SU-DHL-6 (cell line): ENCODE measurements at regions not wholly inside any gene's neighbourhood (a gene's known extent, or its start where the extent isn't known, plus 50 kb on each side); places are given as distances from the start of the nearest gene placed in this dataset.

Experiments used
- H2AFZ ChIP-seq: fragments of 200-600 bp; sonication (generic); 2 replicates; pipeline ENCODE4 v1.6.1; 2014; ENCODE audit warnings: low read depth, mild to moderate bottlenecking, moderate library complexity, mixed read lengths, antibody characterized with exemption, low read length; ENCODE audit not compliant: severe bottlenecking
- H3F3A ChIP-seq: fragments of 200-600 bp; shearing (Covaris generic); 2 replicates; pipeline ENCODE4 v1.6.0; 2016; ENCODE audit warnings: antibody characterized with exemption, mild to moderate bottlenecking; ENCODE audit not compliant: insufficient read depth
- H3K27ac ChIP-seq: fragments of 200-600 bp; sonication (generic); 2 replicates; pipeline ENCODE4 v1.5.1; 2016; ENCODE audit warnings: low read depth, mild to moderate bottlenecking, low read length, moderate library complexity, mixed read lengths
- H3K27me3 ChIP-seq: fragments of 200-600 bp; sonication (generic), shearing (Covaris generic); 2 replicates; pipeline ENCODE4 v1.6.0; 2014; ENCODE audit warnings: mild to moderate bottlenecking, low read length
- H3K36me3 ChIP-seq: fragments of 200-600 bp; sonication (generic); 2 replicates; pipeline ENCODE4 v1.6.1; 2014; ENCODE audit warnings: mild to moderate bottlenecking, low read length, mixed read lengths
- H3K4me2 ChIP-seq: fragments of 300-600, 200-600 bp; shearing (Covaris generic), sonication (generic); 2 replicates; pipeline ENCODE4 v1.6.0; 2014; ENCODE audit warnings: low read length, low read depth, mild to moderate bottlenecking; ENCODE audit not compliant: poor library complexity, severe bottlenecking
- H3K4me3 ChIP-seq: fragments of 200-600 bp; sonication (generic); 2 replicates; pipeline ENCODE4 v1.5.1; 2014; ENCODE audit warnings: antibody characterized with exemption, low read length, mild to moderate bottlenecking, mixed read lengths; ENCODE audit not compliant: insufficient read depth, poor library complexity, severe bottlenecking
- H3K79me2 ChIP-seq: fragments of 200-600 bp; sonication (generic); 2 replicates; pipeline ENCODE4 v1.6.1; 2014; ENCODE audit warnings: mild to moderate bottlenecking, low read length, moderate library complexity; ENCODE audit not compliant: insufficient read depth
- H3K9ac ChIP-seq: fragments of 200-600 bp; sonication (generic); 2 replicates; pipeline ENCODE4 v1.7.0; 2014; ENCODE audit warnings: mild to moderate bottlenecking, low read length
- H3K9me2 ChIP-seq: fragments of 200-600 bp; sonication (generic); replicated peaks from 2 replicates; pipeline ENCODE4 v1.6.1; 2014; ENCODE audit warnings: low read length; ENCODE audit not compliant: insufficient read depth
- H3K9me3 ChIP-seq: fragments of 200-600 bp; sonication (generic); 2 replicates; pipeline ENCODE4 v1.6.1; 2014; ENCODE audit warnings: low read length, mixed read lengths; ENCODE audit not compliant: insufficient read depth
- H4K20me1 ChIP-seq: fragments of 200-600 bp; sonication (generic); 2 replicates; pipeline ENCODE4 v1.6.1; 2014; ENCODE audit warnings: low read depth, mild to moderate bottlenecking, antibody characterized with exemption, low read length, moderate library complexity, mixed read lengths
- EZH2phosphoT487 ChIP-seq: fragments of 200-600 bp; sonication (generic), shearing (Covaris generic); conservative IDR thresholded peaks from 2 replicates; pipeline ENCODE4 v1.6.1; 2018; ENCODE audit warnings: mild to moderate bottlenecking, antibody characterized with exemption, low read length, moderate library complexity, mixed read lengths
- TF ChIP-seq, protein P1 (sequence below): fragments of 200-600 bp; sonication (generic); IDR thresholded peaks from one replicate; pipeline ENCODE4 v1.5.1; 2017; ENCODE audit warnings: antibody characterized with exemption, mild to moderate bottlenecking, low read length, moderate library complexity; ENCODE audit not compliant: insufficient read depth, poor library complexity, severe bottlenecking

DNA sequence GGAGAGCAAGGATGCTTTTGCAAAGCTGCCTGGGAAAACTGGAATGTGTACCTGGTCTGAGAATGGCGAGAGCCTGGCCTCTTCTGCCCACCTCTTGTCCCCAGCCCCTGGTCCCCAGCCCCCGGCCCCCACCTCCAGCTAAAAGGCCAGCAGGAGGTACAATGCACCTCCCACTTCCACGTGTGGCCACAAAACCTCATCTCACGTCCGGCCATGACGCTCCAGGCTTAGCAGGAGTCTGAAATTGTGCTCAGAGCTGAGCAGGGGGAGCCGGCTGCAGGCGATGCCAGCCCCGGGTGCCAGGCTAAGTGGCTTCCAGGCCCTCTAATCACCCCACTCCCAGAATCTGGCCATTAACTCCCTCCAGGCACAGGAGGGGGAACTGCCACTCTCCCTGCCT lies 83.1 kb upstream of the PRR20G start:
- Histone ChIP-seq H3K9ac (no peak overlapping the region), H3K27ac (no peak overlapping the region), H3K27me3 (no peaks in the 10 kb centered on the region), H3K4me3 (no peak overlapping the region), H3K79me2 (no peaks in the 10 kb centered on the region), H3K9me3 (no peaks in the 10 kb centered on the region), H3K9me2 (no peaks in the 10 kb centered on the region), H3K4me2 (no peak overlapping the region), H4K20me1 (no peaks in the 10 kb centered on the region), H2AFZ (no peak overlapping the region), H3K36me3 (no peaks in the 10 kb centered on the region), H3F3A (no peaks in the 10 kb centered on the region)
- TF ChIP-seq, protein P1, sequence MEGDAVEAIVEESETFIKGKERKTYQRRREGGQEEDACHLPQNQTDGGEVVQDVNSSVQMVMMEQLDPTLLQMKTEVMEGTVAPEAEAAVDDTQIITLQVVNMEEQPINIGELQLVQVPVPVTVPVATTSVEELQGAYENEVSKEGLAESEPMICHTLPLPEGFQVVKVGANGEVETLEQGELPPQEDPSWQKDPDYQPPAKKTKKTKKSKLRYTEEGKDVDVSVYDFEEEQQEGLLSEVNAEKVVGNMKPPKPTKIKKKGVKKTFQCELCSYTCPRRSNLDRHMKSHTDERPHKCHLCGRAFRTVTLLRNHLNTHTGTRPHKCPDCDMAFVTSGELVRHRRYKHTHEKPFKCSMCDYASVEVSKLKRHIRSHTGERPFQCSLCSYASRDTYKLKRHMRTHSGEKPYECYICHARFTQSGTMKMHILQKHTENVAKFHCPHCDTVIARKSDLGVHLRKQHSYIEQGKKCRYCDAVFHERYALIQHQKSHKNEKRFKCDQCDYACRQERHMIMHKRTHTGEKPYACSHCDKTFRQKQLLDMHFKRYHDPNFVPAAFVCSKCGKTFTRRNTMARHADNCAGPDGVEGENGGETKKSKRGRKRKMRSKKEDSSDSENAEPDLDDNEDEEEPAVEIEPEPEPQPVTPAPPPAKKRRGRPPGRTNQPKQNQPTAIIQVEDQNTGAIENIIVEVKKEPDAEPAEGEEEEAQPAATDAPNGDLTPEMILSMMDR = no peak
- TF ChIP-seq EZH2phosphoT487 = no peak

DNA sequence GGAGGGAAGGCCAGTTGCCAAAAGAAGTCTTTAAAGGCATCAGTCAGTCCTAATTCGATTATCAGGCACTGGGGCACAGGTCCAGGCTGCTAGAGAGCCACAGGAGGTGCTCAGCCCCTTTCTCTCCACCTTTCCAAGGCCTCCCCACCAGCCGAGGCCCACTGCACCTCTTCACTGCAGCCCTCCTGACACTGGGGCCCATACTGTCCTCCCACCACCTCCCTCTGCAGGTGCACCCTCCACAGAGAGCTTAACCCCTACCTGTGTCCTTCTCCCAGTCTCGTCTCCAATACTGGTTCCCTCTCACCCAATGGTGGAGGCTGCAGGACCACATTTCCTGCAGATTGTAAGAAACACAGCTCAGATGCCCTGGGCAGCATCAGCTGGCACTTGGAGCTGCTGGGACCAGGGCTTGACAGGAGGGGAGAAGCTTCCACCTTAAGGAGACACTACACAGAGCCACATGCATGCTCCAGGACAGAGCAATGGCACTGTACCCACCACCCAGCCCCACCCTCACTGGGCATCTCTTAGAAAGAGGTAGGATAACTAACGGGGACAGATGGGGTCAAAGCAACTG lies 81.6 kb upstream of the PRR20G start:
- Histone ChIP-seq H3K4me2 (no peak overlapping the region), H3K27me3 (no peaks in the 10 kb centered on the region), H3K36me3 (no peaks in the 10 kb centered on the region), H3K9me2 (no peaks in the 10 kb centered on the region), H3K27ac (no peak overlapping the region), H3K9ac (no peak overlapping the region), H3K4me3 (no peak overlapping the region), H3K9me3 (no peaks in the 10 kb centered on the region), H4K20me1 (no peaks in the 10 kb centered on the region), H3K79me2 (no peaks in the 10 kb centered on the region), H2AFZ (no peak overlapping the region), H3F3A (no peaks in the 10 kb centered on the region)
- TF ChIP-seq, protein P1 = no peak
- TF ChIP-seq EZH2phosphoT487 = no peak

DNA sequence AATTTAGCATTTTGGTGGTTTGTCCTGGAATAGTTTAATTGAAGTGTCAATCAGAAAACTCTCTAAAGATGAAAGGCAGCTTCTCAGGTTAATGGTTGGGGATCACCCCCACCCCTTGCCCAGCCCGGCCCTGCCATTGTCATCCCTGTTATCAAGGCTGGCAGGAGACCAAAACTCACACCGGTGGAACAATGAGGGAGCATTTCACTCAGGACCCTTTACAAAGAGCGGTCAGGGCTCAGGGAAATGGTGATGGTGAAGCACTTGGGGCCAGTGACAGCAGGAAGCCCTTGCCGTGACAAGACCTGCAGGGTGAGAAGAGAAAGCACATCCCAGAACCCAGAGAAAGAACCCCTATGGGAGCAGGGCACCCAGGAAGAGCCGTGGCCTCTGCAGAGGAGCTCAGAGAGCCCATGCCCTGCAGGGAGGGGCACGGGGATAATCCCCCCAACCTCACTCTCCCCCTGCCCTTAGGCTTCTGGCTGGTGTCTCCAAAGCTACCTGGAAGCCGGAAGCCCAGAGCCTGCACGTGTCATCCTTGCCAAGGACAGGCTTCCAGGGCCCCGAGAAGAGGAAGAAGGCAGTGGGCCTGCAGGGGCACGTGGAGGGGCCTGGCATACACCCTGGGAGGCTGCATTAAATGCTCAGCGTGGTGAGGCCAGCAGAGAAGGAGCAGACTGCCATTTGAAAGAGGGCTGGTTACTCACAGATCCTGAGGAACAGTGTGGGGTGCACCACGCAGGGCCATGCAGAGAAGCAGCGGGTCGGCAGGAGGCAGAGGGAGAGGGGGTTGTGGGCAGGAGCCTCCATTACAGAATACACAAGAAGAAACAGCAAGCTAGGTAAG lies 80.6 kb upstream of the PRR20G start:
- no peak overlapping the region for H3K9ac ChIP-seq
- no peaks in the 10 kb centered on the region for H3K27me3 ChIP-seq
- no peaks in the 10 kb centered on the region for H3K79me2 ChIP-seq
- no peaks in the 10 kb centered on the region for H3K9me2 ChIP-seq
- no peak overlapping the region for H3K4me2 ChIP-seq
- no peak overlapping the region for H3K27ac ChIP-seq
- H2AFZ ChIP-seq = no peak overlapping the region
- no peaks in the 10 kb centered on the region for H3K36me3 ChIP-seq
- H3F3A ChIP-seq = no peaks in the 10 kb centered on the region
- H3K4me3 ChIP-seq = no peak overlapping the region
- TF ChIP-seq, protein P1 = no peak
- no peak for TF ChIP-seq EZH2phosphoT487
- H3K9me3 ChIP-seq = no peaks in the 10 kb centered on the region
- H4K20me1 ChIP-seq = no peaks in the 10 kb centered on the region
